ENCODE measurements at regions not wholly inside any gene's neighbourhood (a gene's known extent, or its start where the extent isn't known, plus 50 kb on each side); places are given as distances from the start of the nearest gene placed in this dataset.

GRCh38 chr10:29828440-29828894 is 193.7 kb upstream of the SVIL start:
- TF ChIP-seq POLR2AphosphoS5 (IDR thresholded peaks at IDR 0.05) (no peak), EP300 (IDR thresholded peaks at IDR 0.05) (no peak)
